Mucosa of descending colon (tissue), 3 donors: ENCODE measurements at regions not wholly inside any gene's neighbourhood (a gene's known extent, or its start where the extent isn't known, plus 50 kb on each side); places are given as distances from the start of the nearest gene placed in this dataset.

Experiments
- ATAC-seq: fragments of 200-7000 bp; cut with Tn5 transposase; one replicate; pipeline ENCODE4 v1.9.1; 2020; ENCODE audit warnings: mild to moderate bottlenecking, moderate library complexity
- DNase-seq, 3 donors: peaks; one replicate each; pipeline ENCODE4 v3.0.0-alpha.2; 2020
- H3K36me3 ChIP-seq: fragments of 200-600 bp; one replicate; pipeline ENCODE4 v1.8.0; 2021; ENCODE audit warnings: low read depth, mild to moderate bottlenecking
- H3K4me1 ChIP-seq: fragments of 200-600 bp; one replicate; pipeline ENCODE4 v1.8.0; 2021; ENCODE audit warnings: low read depth, mild to moderate bottlenecking
- H3K4me3 ChIP-seq: fragments of 200-600 bp; one replicate; pipeline ENCODE4 v1.8.0; 2021; ENCODE audit warnings: mild to moderate bottlenecking
- H3K9me3 ChIP-seq: fragments of 200-600 bp; one replicate; pipeline ENCODE4 v1.8.0; 2021; ENCODE audit warnings: mild to moderate bottlenecking
- intact Hi-C, 2 donors: fragments of 100-400 bp; cut with DNase I in 1 of 2; cut with micrococcal nuclease in 1 of 2; formaldehyde crosslinking; loops; one replicate each; pipeline versions ENCODE4 v1.11.0 to v1.11.1; 2022; cut with DNase I, micrococcal nuclease
- TF ChIP-seq, protein P1 (sequence below): fragments of 200-600 bp; IDR thresholded peaks from one replicate; pipeline ENCODE4 v1.8.0; 2022; ENCODE audit warnings: antibody characterized with exemption, mild to moderate bottlenecking
- donor health status: DM: no; HTN: no; CAD: no; lungs with moderate emphysema.
- donor health status: DM: no; HTN: no; CAD: no.
- donor health status: DM: no; HTN: yes; CAD: no.

DNA sequence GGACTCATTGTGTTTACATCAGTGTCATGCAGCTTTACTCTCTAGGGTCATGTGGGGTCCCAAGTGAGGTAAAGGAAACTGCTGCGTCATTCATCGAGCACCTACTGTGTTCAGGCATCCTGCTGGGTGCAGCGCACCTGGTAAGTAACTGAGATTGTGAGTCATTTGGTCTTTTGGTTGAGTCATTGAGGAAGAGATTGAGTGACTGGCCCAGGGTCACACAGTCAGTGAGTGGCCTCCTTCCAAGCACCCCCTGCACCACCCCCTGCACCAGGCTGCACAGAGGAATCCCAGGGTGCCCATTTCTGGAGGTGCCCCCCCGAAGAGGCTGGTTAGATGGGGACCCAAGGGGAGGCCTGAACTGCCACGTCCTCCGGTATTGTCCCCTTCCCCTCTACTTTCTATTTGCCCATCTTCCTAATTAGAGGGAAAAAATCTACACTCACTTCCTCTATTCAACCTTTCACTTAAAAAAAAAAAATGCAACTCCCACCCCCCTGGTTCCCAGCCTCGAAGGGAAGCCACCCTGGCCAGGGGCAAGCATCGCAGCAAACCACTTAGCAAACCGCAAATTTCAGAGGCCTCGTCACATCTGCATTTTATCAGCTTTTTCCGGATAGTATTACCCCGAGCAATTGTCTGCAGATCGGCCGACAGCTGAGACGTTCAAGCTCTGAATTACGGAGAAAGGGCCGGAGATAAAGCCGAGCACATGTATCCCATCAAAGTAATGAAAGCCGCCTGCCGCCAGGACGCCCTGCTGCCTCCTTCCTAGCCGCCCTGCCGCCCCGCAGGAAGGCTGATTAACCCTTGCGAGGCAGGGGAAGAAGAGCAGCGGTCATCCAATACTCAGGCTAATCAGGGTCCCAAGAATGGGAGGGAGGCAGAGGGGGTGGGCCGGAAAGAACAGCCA is 96.3 kb upstream of the MSX1 start:
- H3K4me3 ChIP-seq: no peak overlapping the region
- DNase-seq (no peak), ATAC-seq (no peak)
- no peaks in the 10 kb centered on the region for H3K36me3 ChIP-seq
- no peaks in the 10 kb centered on the region for H3K9me3 ChIP-seq
- intact Hi-C loops: no loop called here
- no peaks in the 10 kb centered on the region for H3K4me1 ChIP-seq
- TF ChIP-seq, protein P1, sequence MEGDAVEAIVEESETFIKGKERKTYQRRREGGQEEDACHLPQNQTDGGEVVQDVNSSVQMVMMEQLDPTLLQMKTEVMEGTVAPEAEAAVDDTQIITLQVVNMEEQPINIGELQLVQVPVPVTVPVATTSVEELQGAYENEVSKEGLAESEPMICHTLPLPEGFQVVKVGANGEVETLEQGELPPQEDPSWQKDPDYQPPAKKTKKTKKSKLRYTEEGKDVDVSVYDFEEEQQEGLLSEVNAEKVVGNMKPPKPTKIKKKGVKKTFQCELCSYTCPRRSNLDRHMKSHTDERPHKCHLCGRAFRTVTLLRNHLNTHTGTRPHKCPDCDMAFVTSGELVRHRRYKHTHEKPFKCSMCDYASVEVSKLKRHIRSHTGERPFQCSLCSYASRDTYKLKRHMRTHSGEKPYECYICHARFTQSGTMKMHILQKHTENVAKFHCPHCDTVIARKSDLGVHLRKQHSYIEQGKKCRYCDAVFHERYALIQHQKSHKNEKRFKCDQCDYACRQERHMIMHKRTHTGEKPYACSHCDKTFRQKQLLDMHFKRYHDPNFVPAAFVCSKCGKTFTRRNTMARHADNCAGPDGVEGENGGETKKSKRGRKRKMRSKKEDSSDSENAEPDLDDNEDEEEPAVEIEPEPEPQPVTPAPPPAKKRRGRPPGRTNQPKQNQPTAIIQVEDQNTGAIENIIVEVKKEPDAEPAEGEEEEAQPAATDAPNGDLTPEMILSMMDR: no peak

DNA sequence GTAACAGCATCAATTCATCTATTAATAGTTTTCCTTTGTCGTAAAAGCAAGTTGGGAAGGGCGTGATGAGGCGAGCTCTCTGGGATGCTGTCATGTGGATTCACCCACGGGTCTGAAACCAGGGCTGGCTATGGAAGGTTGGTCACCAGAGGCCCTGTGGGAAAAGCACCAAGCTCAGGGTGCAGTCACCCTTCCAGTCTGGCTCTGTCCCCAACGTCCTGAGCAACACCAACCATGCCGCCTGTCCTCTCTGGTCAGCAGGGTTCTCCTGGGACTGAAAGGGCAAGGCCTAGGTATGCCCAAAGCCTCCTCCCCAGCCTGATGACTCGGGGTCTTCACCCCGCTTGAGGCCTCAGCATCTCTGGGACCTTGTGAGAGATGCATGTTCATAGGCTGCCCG is 97.2 kb upstream of the MSX1 start:
- no peak for ATAC-seq
- H3K4me3 ChIP-seq: no peak overlapping the region
- H3K4me1 ChIP-seq: no peaks in the 10 kb centered on the region
- H3K36me3 ChIP-seq: no peaks in the 10 kb centered on the region
- intact Hi-C loops: no loop called here
- TF ChIP-seq, protein P1: no peak
- H3K9me3 ChIP-seq: no peaks in the 10 kb centered on the region
- no peak for DNase-seq

DNA sequence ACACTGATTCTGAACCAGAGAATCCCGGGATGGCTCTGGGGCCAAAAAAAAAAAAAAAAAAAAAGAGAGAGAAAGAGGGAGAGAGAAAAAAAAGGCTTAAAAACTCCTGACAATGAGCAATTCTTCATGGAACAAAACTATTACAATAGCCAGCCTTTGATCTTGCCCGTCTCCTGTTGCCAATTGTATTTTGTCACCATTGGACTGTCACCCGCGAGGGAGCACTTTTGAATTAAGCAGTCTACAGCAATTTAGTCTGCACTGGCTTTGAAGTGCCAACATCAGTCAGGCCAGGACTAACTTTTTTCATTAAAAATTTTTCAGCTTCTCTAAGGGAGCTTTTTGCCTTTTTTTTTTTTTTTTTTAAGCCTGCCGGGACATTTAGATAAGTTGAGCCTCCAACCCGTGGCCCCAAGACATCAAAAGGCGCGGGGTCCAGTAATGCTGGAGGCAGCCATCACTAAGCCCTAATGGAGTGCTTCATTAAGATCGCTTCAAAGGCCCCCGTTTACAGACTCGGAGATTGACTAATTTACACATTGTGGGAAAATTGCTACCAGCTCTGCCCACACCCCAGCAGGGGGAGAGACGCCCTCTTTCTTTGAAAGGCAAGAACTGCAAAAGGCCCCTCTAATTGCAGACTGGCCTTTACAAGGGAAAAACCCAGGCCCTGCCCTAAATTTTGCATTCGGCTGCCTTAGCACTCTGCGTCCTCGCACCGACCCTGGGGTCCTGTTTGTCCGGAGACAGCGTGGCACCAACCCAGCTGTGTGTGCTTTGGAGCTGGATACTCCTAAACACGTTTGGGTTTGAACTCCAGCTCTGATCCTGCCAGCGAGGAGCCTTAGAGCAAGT is 98.1 kb upstream of the MSX1 start:
- Histone ChIP-seq H3K9me3 (no peaks in the 10 kb centered on the region), H3K4me3 (no peak overlapping the region), H3K36me3 (no peaks in the 10 kb centered on the region), H3K4me1 (no peaks in the 10 kb centered on the region)
- intact Hi-C loops: no loop called here
- no peak for ATAC-seq
- TF ChIP-seq, protein P1: no peak
- DNase-seq: no peak

DNA sequence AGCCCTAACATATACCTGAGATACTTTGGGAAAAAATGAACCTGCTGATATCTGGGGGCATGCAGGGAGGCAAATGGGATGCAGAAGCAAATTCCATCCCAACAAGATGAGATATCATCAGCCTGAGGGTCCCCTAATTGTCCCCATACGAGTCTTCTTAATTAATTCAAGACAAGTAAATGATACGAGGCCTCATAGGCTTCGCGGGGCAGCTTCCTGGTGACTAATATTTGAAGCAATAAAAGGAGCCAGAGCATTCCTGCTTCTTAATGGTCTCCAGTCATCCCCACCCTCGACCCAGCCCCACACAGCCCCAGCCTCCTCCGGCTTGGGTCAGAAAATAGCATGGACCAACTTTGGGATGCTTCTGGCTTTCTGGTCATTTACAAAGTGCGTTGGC is 99.6 kb upstream of the MSX1 start:
- intact Hi-C loops: no loop called here
- TF ChIP-seq, protein P1: no peak
- ATAC-seq (no peak), DNase-seq (no peak)
- Histone ChIP-seq H3K36me3 (no peaks in the 10 kb centered on the region), H3K9me3 (no peaks in the 10 kb centered on the region), H3K4me1 (no peaks in the 10 kb centered on the region), H3K4me3 (no peak overlapping the region)

DNA sequence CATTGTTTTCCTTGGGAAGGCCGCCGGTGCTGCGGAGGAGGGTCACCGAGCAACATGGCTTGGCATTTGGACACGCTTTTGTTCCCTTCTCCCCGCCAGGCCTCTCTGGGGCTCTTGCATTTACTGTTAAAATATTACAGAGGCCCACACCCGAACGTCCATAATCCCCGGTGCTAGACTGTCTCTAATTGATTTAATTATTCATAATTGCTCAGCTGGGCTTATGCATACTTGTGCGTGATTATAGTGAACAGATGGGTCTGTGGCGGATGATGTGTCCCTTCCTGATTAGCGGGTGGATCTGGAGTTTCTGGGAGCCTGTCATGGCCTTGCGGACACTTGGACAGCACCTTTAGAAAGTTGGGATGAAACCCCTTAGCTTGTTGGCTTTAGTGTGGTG is 100.2 kb upstream of the MSX1 start:
- TF ChIP-seq, protein P1: no peak
- no peak for ATAC-seq
- Histone ChIP-seq H3K4me1 (no peaks in the 10 kb centered on the region), H3K9me3 (no peaks in the 10 kb centered on the region), H3K4me3 (no peak overlapping the region), H3K36me3 (no peaks in the 10 kb centered on the region)
- intact Hi-C loops: no loop called here
- DNase-seq: no peak
